SU-DHL-6 (cell line): ENCODE measurements at regions not wholly inside any gene's neighbourhood (a gene's known extent, or its start where the extent isn't known, plus 50 kb on each side); places are given as distances from the start of the nearest gene placed in this dataset.

Source experiments
- H2AFZ ChIP-seq: fragments of 200-600 bp; sonication (generic); 2 replicates; pipeline ENCODE4 v1.6.1; 2014; ENCODE audit warnings: low read depth, mild to moderate bottlenecking, moderate library complexity, mixed read lengths, antibody characterized with exemption, low read length; ENCODE audit not compliant: severe bottlenecking
- H3F3A ChIP-seq: fragments of 200-600 bp; shearing (Covaris generic); 2 replicates; pipeline ENCODE4 v1.6.0; 2016; ENCODE audit warnings: antibody characterized with exemption, mild to moderate bottlenecking; ENCODE audit not compliant: insufficient read depth
- H3K27ac ChIP-seq: fragments of 200-600 bp; sonication (generic); 2 replicates; pipeline ENCODE4 v1.5.1; 2016; ENCODE audit warnings: low read depth, mild to moderate bottlenecking, low read length, moderate library complexity, mixed read lengths
- H3K27me3 ChIP-seq: fragments of 200-600 bp; sonication (generic), shearing (Covaris generic); 2 replicates; pipeline ENCODE4 v1.6.0; 2014; ENCODE audit warnings: mild to moderate bottlenecking, low read length
- H3K36me3 ChIP-seq: fragments of 200-600 bp; sonication (generic); 2 replicates; pipeline ENCODE4 v1.6.1; 2014; ENCODE audit warnings: mild to moderate bottlenecking, low read length, mixed read lengths
- H3K4me2 ChIP-seq: fragments of 300-600, 200-600 bp; shearing (Covaris generic), sonication (generic); 2 replicates; pipeline ENCODE4 v1.6.0; 2014; ENCODE audit warnings: low read length, low read depth, mild to moderate bottlenecking; ENCODE audit not compliant: poor library complexity, severe bottlenecking
- H3K4me3 ChIP-seq: fragments of 200-600 bp; sonication (generic); 2 replicates; pipeline ENCODE4 v1.5.1; 2014; ENCODE audit warnings: antibody characterized with exemption, low read length, mild to moderate bottlenecking, mixed read lengths; ENCODE audit not compliant: insufficient read depth, poor library complexity, severe bottlenecking
- H3K79me2 ChIP-seq: fragments of 200-600 bp; sonication (generic); 2 replicates; pipeline ENCODE4 v1.6.1; 2014; ENCODE audit warnings: mild to moderate bottlenecking, low read length, moderate library complexity; ENCODE audit not compliant: insufficient read depth
- H3K9ac ChIP-seq: fragments of 200-600 bp; sonication (generic); 2 replicates; pipeline ENCODE4 v1.7.0; 2014; ENCODE audit warnings: mild to moderate bottlenecking, low read length
- H3K9me2 ChIP-seq: fragments of 200-600 bp; sonication (generic); replicated peaks from 2 replicates; pipeline ENCODE4 v1.6.1; 2014; ENCODE audit warnings: low read length; ENCODE audit not compliant: insufficient read depth
- H3K9me3 ChIP-seq: fragments of 200-600 bp; sonication (generic); 2 replicates; pipeline ENCODE4 v1.6.1; 2014; ENCODE audit warnings: low read length, mixed read lengths; ENCODE audit not compliant: insufficient read depth
- H4K20me1 ChIP-seq: fragments of 200-600 bp; sonication (generic); 2 replicates; pipeline ENCODE4 v1.6.1; 2014; ENCODE audit warnings: low read depth, mild to moderate bottlenecking, antibody characterized with exemption, low read length, moderate library complexity, mixed read lengths
- CTCF ChIP-seq: fragments of 200-600 bp; sonication (generic); IDR thresholded peaks from one replicate; pipeline ENCODE4 v1.5.1; 2017; ENCODE audit warnings: antibody characterized with exemption, mild to moderate bottlenecking, low read length, moderate library complexity; ENCODE audit not compliant: insufficient read depth, poor library complexity, severe bottlenecking
- EZH2phosphoT487 ChIP-seq: fragments of 200-600 bp; sonication (generic), shearing (Covaris generic); conservative IDR thresholded peaks from 2 replicates; pipeline ENCODE4 v1.6.1; 2018; ENCODE audit warnings: mild to moderate bottlenecking, antibody characterized with exemption, low read length, moderate library complexity, mixed read lengths

- Histone ChIP-seq H3K4me2 (no peak overlapping the region), H3K27ac (no peak overlapping the region)
- TF ChIP-seq EZH2phosphoT487 (no peak), CTCF (no peak)
Measured at GRCh38 chr2:147521936-147522335, 322.9 kb upstream of the ACVR2A start.

GRCh38 chr2:147520817-147521216, 324.0 kb upstream of the ACVR2A start:
- H3K9me3 ChIP-seq, result no peaks in the 10 kb centered on the region
- H2AFZ ChIP-seq, result no peak overlapping the region
- H3K4me3 ChIP-seq, result no peak overlapping the region
- TF ChIP-seq CTCF, result no peak
- TF ChIP-seq EZH2phosphoT487, result no peak
- no peak overlapping the region for H3K9ac ChIP-seq
- H3K36me3 ChIP-seq, result no peaks in the 10 kb centered on the region
- no peak overlapping the region for H3K4me2 ChIP-seq
- no peaks in the 10 kb centered on the region for H3F3A ChIP-seq
- H3K27ac ChIP-seq, result no peak overlapping the region
- no peaks in the 10 kb centered on the region for H3K27me3 ChIP-seq
- no peaks in the 10 kb centered on the region for H3K79me2 ChIP-seq
- H4K20me1 ChIP-seq, result no peaks in the 10 kb centered on the region
- H3K9me2 ChIP-seq, result no peaks in the 10 kb centered on the region

More at GRCh38 chr2:147521936-147522335, 322.9 kb upstream of the ACVR2A start:
- Histone ChIP-seq H3K9ac (no peak overlapping the region), H3K4me3 (no peak overlapping the region), H4K20me1 (no peaks in the 10 kb centered on the region), H3K9me3 (no peaks in the 10 kb centered on the region), H3K79me2 (no peaks in the 10 kb centered on the region), H3K9me2 (no peaks in the 10 kb centered on the region), H3K36me3 (no peaks in the 10 kb centered on the region), H3F3A (no peaks in the 10 kb centered on the region), H2AFZ (no peak overlapping the region), H3K27me3 (no peaks in the 10 kb centered on the region)

- no peaks in the 10 kb centered on the region for H3K9me2 ChIP-seq
- TF ChIP-seq CTCF (no peak), EZH2phosphoT487 (no peak)
- H2AFZ ChIP-seq, result no peak overlapping the region
- H3K27ac ChIP-seq, result no peak overlapping the region
- H3K4me2 ChIP-seq, result no peak overlapping the region
- H3K4me3 ChIP-seq, result no peak overlapping the region
- H3K79me2 ChIP-seq, result no peaks in the 10 kb centered on the region
- no peak overlapping the region for H3K9ac ChIP-seq
- H3K27me3 ChIP-seq, result no peaks in the 10 kb centered on the region
- no peaks in the 10 kb centered on the region for H3K9me3 ChIP-seq
- no peaks in the 10 kb centered on the region for H3K36me3 ChIP-seq
- no peaks in the 10 kb centered on the region for H3F3A ChIP-seq
- no peaks in the 10 kb centered on the region for H4K20me1 ChIP-seq
Measured at GRCh38 chr2:147519178-147519577, 325.7 kb upstream of the ACVR2A start.
